ENCODE measurements at regions not wholly inside any gene's neighbourhood (a gene's known extent, or its start where the extent isn't known, plus 50 kb on each side); places are given as distances from the start of the nearest gene placed in this dataset.
A peak's percentile ranks its signal among the peaks of the same experiment; 100 is the strongest.
"Not testable (repeated sequence)": the region's sequence is repeated elsewhere in the genome, so short reads cannot be mapped to it uniquely, and the experiment has no call there.

GRCh38 chrY:26638063-26638462 is 1016.1 kb downstream of the CDY1 start:
- CTCF ChIA-PET, result no interaction called here
- no peak for TF ChIP-seq CTCF (IDR thresholded peaks at IDR 0.05; ENCODE audit: low read depth, low read length)
- no peak overlapping the region for H3K27ac ChIP-seq (ENCODE audit: low read depth, low read length)
- POLR2A ChIA-PET, result no interaction called here
- H3K9me3 ChIP-seq (ENCODE audit: control insufficient read depth, insufficient read depth, low read length), result peaks cover 32% of the 10 kb centered on the region
- no peaks in the 10 kb centered on the region for H3K27me3 ChIP-seq (ENCODE audit: control insufficient read depth, insufficient read depth, low read length)
- DNase-seq (ENCODE audit: low read depth, low spot score), result no peak
- H3K4me3 ChIP-seq (ENCODE audit: low read depth, low read length), result no peak overlapping the region

GRCh38 chrY:26645856-26646255 is 1023.9 kb downstream of the CDY1 start:
- H3K27me3 ChIP-seq (ENCODE audit: control insufficient read depth, insufficient read depth, low read length); H3K4me3 ChIP-seq (ENCODE audit: low read depth, low read length); POLR2A ChIA-PET; CTCF ChIA-PET; H3K27ac ChIP-seq (ENCODE audit: low read depth, low read length); DNase-seq (ENCODE audit: low read depth, low spot score): not testable (repeated sequence)
- peaks cover 31% of the 10 kb centered on the region for H3K9me3 ChIP-seq (ENCODE audit: control insufficient read depth, insufficient read depth, low read length)

GRCh38 chrY:26648240-26648639 is 1026.3 kb downstream of the CDY1 start:
- H3K27me3 ChIP-seq (ENCODE audit: control insufficient read depth, insufficient read depth, low read length); H3K27ac ChIP-seq (ENCODE audit: low read depth, low read length); CTCF ChIA-PET; H3K4me3 ChIP-seq (ENCODE audit: low read depth, low read length); DNase-seq (ENCODE audit: low read depth, low spot score); POLR2A ChIA-PET: not testable (repeated sequence)
- H3K9me3 ChIP-seq (ENCODE audit: control insufficient read depth, insufficient read depth, low read length), result peaks cover 26% of the 10 kb centered on the region

DNA sequence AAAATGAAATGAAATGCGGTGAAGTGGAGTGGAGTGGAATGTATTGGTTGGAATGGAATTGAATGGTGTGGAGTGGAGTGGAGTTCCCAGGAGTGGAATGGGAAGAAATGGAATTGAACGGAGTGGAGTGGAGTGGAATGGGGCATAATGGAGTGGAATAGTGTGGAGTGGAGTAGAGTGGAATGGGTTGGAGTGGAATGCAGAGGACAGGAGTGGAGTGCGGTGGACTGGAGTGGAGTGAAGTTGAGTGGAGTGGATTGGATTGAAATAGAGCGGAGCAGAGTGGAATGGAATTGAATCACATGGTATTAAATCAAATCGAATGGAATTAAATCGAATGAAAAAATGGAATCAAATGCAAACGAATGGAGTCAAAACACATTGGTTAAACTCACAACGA is 1042.3 kb downstream of the CDY1 start:
- POLR2A ChIA-PET; H3K27ac ChIP-seq (ENCODE audit: low read depth, low read length); CTCF ChIA-PET; H3K27me3 ChIP-seq (ENCODE audit: control insufficient read depth, insufficient read depth, low read length); DNase-seq (ENCODE audit: low read depth, low spot score); H3K4me3 ChIP-seq (ENCODE audit: low read depth, low read length): not testable (repeated sequence)
- H3K9me3 ChIP-seq (ENCODE audit: control insufficient read depth, insufficient read depth, low read length), result peaks cover 47% of the 10 kb centered on the region

DNA sequence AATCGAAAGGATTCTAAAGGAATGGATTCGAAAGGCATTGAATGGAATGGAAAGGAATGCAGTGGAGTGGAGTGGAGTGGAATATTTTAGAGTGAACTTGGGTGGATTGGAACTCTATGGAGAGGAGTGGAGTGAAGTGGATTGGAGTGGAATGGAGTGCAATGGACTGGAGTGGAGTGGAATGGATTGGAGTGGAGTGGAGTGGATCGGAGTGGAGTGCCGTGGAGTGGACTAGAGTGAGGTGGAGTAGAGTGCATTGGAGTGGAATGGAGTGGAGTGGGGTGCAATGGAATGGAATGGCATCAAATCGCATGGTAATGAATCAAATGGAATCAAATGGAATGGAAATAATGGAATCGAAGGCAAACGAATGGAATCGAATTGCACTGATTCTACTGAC is 1044.8 kb downstream of the CDY1 start:
- POLR2A ChIA-PET; H3K4me3 ChIP-seq (ENCODE audit: low read depth, low read length); H3K27ac ChIP-seq (ENCODE audit: low read depth, low read length); DNase-seq (ENCODE audit: low read depth, low spot score); CTCF ChIA-PET; H3K27me3 ChIP-seq (ENCODE audit: control insufficient read depth, insufficient read depth, low read length): not testable (repeated sequence)
- peaks cover 59% of the 10 kb centered on the region for H3K9me3 ChIP-seq (ENCODE audit: control insufficient read depth, insufficient read depth, low read length)

GRCh38 chrY:26669243-26669642 is 1047.3 kb downstream of the CDY1 start:
- CTCF ChIA-PET; POLR2A ChIA-PET; H3K27ac ChIP-seq (ENCODE audit: low read depth, low read length); H3K27me3 ChIP-seq (ENCODE audit: control insufficient read depth, insufficient read depth, low read length); H3K4me3 ChIP-seq (ENCODE audit: low read depth, low read length); DNase-seq (ENCODE audit: low read depth, low spot score): not testable (repeated sequence)
- peaks cover 39% of the 10 kb centered on the region for H3K9me3 ChIP-seq (ENCODE audit: control insufficient read depth, insufficient read depth, low read length)

DNA sequence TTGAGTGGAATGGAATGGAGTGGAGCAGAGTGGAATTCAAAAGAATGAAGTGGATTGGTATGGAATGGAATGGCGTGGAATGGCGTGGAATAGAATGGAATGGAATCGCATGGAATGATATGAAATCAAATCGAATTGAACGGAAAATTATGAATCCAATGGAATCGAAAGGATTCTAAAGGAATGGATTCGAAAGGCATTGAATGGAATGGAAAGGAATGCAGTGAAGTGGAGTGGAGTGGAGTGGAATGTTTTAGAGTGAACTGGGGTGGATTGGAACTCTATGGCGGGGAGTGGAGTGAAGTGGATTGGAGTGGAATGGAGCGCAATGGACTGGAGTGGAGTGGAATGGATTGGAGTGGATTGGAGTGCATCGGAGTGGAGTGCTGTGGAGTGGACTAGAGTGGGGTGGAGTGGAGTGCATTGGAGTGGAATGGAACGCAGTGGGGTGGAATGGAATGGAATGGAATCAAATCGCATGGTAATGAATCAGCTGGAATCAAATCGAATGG is 1048.5 kb downstream of the CDY1 start:
- H3K27ac ChIP-seq (ENCODE audit: low read depth, low read length); POLR2A ChIA-PET; DNase-seq (ENCODE audit: low read depth, low spot score); H3K27me3 ChIP-seq (ENCODE audit: control insufficient read depth, insufficient read depth, low read length); CTCF ChIA-PET; H3K4me3 ChIP-seq (ENCODE audit: low read depth, low read length): not testable (repeated sequence)
- H3K9me3 ChIP-seq (ENCODE audit: control insufficient read depth, insufficient read depth, low read length), result peaks cover 31% of the 10 kb centered on the region

- DNase-seq (ENCODE audit: low read depth, low spot score), result peak; percentile 10
- H3K27me3 ChIP-seq (ENCODE audit: control insufficient read depth, insufficient read depth, low read length); H3K27ac ChIP-seq (ENCODE audit: low read depth, low read length); POLR2A ChIA-PET; CTCF ChIA-PET; H3K4me3 ChIP-seq (ENCODE audit: low read depth, low read length): not testable (repeated sequence)
- peaks cover 31% of the 10 kb centered on the region for H3K9me3 ChIP-seq (ENCODE audit: control insufficient read depth, insufficient read depth, low read length)
These were observed 1049.3 kb downstream of the CDY1 start for GRCh38 chrY:26670881-26671879.
